Breast epithelium (tissue), 4 donors: ENCODE measurements at regions not wholly inside any gene's neighbourhood (a gene's known extent, or its start where the extent isn't known, plus 50 kb on each side); places are given as distances from the start of the nearest gene placed in this dataset.
A peak's percentile ranks its signal among the peaks of the same experiment; 100 is the strongest.

Experiments used
- DNase-seq, 2 donors: peaks; one replicate each; pipeline ENCODE4 v3.0.0-alpha.2; 2019; ENCODE audit warnings: low spot score in 2 of 2
- H3K27ac ChIP-seq, 2 donors: fragments of 200-600 bp; sonication (generic) in 1 of 2; one replicate each; pipeline ENCODE4 v1.5.1; 2016 to 2019; ENCODE audit warnings: mild to moderate bottlenecking in 1 of 2
- H3K27me3 ChIP-seq, 2 donors: fragments of 200-600 bp; sonication (generic) in 1 of 2; one replicate each; pipeline versions ENCODE4 v1.5.1 to v1.6.0; 2017 to 2019; ENCODE audit warnings: control low read depth in 1 of 2, mild to moderate bottlenecking in 1 of 2
- H3K36me3 ChIP-seq: fragments of 200-600 bp; one replicate; pipeline ENCODE4 v1.5.1; 2019
- H3K4me1 ChIP-seq, 2 donors: fragments of 200-600 bp; sonication (generic); one replicate each; pipeline ENCODE4 v1.5.1; 2016 to 2019; ENCODE audit warnings: control low read depth in 1 of 2
- H3K4me3 ChIP-seq, 3 donors: fragments of 200-600 bp; sonication (generic); 1 replicate in 2 of 3; 2 replicates in 1 of 3; pipeline ENCODE4 v1.5.1; 2016 to 2019; ENCODE audit warnings: mild to moderate bottlenecking in 3 of 3, moderate library complexity in 2 of 3
- H3K9me3 ChIP-seq, 2 donors: fragments of 200-600 bp; sonication (generic) in 1 of 2; one replicate each; pipeline ENCODE4 v1.5.1; 2016 to 2019; ENCODE audit warnings: control low read depth in 1 of 2
- POLR2A ChIP-seq: fragments of 450-650 bp; IDR thresholded peaks from one replicate; pipeline ENCODE4 v1.6.1; 2016; ENCODE audit warnings: antibody characterized with exemption, mild to moderate bottlenecking, moderate library complexity
- POLR2AphosphoS5 ChIP-seq, 3 donors: sonication (generic); formaldehyde crosslinking; IDR thresholded peaks; one replicate each; pipeline ENCODE4 v1.6.1; 2017; ENCODE audit warnings: antibody characterized with exemption in 3 of 3
- intact Hi-C: fragments of 100-400 bp; cut with DNase I; formaldehyde crosslinking; loops from one replicate; pipeline ENCODE4 v1.15.1; 2023; ENCODE audit warnings: low total_unique reads
- TF ChIP-seq, protein P1 (sequence below), 3 donors: fragments of 450-650 bp; IDR thresholded peaks; one replicate each; pipeline ENCODE4 v1.5.1; 2016 to 2017; ENCODE audit warnings: antibody characterized with exemption in 3 of 3, mild to moderate bottlenecking in 3 of 3, moderate library complexity in 3 of 3

DNA sequence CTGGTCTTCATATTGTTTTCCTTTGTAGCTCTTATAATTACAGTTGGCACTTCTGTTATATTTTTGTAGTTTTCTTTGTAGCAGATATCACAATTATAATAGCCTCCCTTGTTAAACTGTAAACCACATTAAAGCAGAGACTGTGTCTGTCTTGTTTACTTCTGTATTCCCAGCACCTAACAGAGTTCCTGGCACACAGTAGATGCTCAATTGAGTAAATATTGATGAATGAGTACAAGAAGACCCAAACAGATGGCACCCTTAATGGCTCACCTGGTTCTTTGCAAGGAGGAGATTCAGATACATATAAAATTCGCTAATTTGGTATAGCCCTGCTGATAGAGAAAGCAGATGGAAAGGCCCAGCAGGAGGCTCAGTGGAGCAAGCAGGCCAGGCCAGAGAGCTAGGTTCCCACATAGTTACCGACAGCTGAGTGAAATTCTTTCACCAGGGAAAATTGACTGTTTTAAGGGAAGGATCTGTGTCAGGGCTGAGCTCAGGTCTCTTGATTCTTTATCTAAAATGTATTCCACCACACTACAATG is 120.1 kb downstream of the NUP35 start:
- intact Hi-C loops: loop anchor here (10.0 kb wide), 1 partner anchor 1670 kb away; no protein-coding TSS in a partner anchor
- Histone ChIP-seq H3K4me3 (no peak overlapping the region), H3K27me3 (no peaks in the 10 kb centered on the region), H3K9me3 (no peaks in the 10 kb centered on the region), H3K36me3 (no peaks in the 10 kb centered on the region), H3K27ac (no peak overlapping the region), H3K4me1 (no peaks in the 10 kb centered on the region)
- TF ChIP-seq POLR2AphosphoS5 (IDR thresholded peaks at IDR 0.05) (no peak), POLR2A (no peak)
- TF ChIP-seq, protein P1, sequence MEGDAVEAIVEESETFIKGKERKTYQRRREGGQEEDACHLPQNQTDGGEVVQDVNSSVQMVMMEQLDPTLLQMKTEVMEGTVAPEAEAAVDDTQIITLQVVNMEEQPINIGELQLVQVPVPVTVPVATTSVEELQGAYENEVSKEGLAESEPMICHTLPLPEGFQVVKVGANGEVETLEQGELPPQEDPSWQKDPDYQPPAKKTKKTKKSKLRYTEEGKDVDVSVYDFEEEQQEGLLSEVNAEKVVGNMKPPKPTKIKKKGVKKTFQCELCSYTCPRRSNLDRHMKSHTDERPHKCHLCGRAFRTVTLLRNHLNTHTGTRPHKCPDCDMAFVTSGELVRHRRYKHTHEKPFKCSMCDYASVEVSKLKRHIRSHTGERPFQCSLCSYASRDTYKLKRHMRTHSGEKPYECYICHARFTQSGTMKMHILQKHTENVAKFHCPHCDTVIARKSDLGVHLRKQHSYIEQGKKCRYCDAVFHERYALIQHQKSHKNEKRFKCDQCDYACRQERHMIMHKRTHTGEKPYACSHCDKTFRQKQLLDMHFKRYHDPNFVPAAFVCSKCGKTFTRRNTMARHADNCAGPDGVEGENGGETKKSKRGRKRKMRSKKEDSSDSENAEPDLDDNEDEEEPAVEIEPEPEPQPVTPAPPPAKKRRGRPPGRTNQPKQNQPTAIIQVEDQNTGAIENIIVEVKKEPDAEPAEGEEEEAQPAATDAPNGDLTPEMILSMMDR (IDR thresholded peaks at IDR 0.05): no peak
- DNase-seq: no peak

DNA sequence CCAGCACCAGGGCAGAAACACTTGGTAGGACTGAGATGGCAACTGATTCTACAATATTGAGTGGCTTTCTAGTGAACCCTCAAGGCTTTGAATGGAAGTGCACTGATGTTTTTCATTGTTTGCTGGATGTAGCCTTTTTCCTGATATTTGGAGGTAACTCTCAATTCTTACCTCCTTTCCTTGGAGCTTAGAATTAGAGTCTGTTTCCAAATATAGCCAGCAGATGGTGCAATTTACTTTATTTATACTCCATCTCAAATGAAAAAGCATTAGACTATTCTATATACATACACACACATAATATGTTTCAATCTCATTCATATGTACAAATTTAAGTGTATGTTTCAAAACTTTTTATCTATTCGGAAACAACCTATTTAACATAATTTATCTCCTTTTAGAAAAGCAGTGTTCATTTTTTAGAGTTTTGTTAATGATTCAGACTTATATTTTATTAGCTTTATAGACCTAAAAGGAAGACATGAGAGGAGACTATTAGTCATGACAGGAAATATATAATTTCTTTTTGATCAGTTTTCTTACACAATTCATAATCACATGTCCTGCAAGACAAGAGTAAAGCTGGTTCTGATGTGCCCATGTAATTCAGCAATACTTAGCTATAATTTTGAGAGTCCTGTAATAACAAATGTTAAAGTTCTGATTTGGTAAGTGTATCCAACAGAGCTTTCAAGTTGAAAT is 124.8 kb downstream of the NUP35 start:
- intact Hi-C loops: loop anchor here (10.0 kb wide), 1 partner anchor 1666 kb away; no protein-coding TSS in a partner anchor
- Histone ChIP-seq H3K27me3 (no peaks in the 10 kb centered on the region), H3K36me3 (no peaks in the 10 kb centered on the region), H3K4me3 (no peak overlapping the region), H3K4me1 (no peaks in the 10 kb centered on the region), H3K9me3 (no peaks in the 10 kb centered on the region), H3K27ac (no peak overlapping the region)
- no peak for DNase-seq
- TF ChIP-seq POLR2A: no peak
- TF ChIP-seq, protein P1 (IDR thresholded peaks at IDR 0.05): peak in 1 of 3 donors; percentile 38

DNA sequence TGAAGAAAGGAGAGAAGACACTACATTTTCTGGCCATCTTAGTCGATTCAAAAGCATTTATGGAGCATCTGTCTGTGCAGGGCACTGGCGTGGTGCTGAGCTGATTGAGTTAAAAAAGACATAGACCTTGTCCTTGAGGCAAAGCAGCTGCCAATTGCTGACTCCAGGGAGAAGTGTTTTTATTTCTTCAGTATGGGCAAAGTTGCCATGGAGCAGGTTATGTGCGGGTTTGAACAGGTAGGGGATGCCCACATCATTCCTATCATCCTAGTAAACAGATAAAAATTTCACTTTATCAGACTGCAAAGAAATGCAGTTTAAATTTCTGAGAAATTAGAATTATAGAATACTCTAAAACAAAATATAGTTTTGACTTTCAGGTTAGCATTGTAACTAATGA is 125.8 kb downstream of the NUP35 start:
- DNase-seq: no peak
- no peak overlapping the region for H3K27ac ChIP-seq
- H3K4me1 ChIP-seq: no peaks in the 10 kb centered on the region
- no peaks in the 10 kb centered on the region for H3K9me3 ChIP-seq
- intact Hi-C loops: no loop called here
- no peaks in the 10 kb centered on the region for H3K27me3 ChIP-seq
- no peaks in the 10 kb centered on the region for H3K36me3 ChIP-seq
- TF ChIP-seq POLR2A (no peak), POLR2AphosphoS5 (IDR thresholded peaks at IDR 0.05) (no peak)
- TF ChIP-seq, protein P1 (IDR thresholded peaks at IDR 0.05): no peak
- no peak overlapping the region for H3K4me3 ChIP-seq

DNA sequence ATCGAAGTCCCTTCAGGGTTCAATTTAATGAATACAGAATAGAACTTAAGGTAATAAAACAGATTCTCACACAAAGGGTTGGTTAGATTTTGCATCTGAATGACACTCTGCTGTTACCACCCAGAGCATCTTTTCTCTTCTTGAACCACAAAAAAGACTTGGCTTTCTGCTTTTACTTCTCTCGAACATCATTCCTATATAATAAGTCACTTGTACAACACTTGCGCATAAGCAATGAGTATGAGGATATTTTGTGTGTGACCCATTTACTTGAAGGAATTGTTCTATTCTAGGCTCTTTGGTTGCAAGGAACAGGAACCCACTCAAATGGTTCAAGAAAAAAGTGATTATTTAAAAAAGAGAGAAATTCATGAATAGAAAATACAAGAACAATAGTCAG is 126.2 kb downstream of the NUP35 start:
- no peaks in the 10 kb centered on the region for H3K4me1 ChIP-seq
- no peaks in the 10 kb centered on the region for H3K27me3 ChIP-seq
- H3K4me3 ChIP-seq: no peak overlapping the region
- H3K36me3 ChIP-seq: no peaks in the 10 kb centered on the region
- intact Hi-C loops: no loop called here
- TF ChIP-seq POLR2AphosphoS5 (IDR thresholded peaks at IDR 0.05): no peak
- TF ChIP-seq, protein P1 (IDR thresholded peaks at IDR 0.05): no peak
- no peak for TF ChIP-seq POLR2A
- no peak for DNase-seq
- H3K27ac ChIP-seq: no peak overlapping the region
- no peaks in the 10 kb centered on the region for H3K9me3 ChIP-seq

DNA sequence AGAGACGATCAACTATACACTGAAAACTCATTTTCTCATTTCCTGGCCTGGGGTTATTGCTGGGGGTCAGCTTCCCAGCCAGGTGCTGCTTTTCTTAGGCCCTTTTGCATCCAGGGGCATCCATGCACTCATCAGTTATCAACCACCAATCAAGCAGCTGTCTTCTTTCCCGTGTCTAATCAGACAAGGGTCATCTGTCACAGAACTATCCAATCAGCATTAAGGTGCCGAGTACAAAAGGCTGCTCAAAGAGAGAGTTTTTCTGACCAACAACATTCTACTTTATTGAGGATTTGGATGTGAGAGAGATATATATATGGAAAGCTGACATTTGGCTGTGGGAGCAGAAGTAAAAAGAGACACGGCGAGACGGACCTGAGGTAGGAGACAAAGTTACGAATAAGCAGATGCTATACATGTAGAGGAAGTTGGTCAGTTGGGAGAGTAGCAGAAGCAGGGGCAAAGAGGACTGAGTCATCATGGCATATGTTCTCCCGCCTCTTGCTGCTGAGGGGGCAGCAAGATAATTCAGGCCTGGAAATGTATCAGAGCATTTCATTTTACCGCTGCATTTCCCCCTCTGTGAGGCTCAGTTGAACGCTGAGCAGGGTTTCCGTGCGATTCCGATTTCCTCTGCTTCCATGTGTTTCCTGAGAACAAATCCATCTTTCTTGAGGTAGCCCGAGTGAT is 129.3 kb downstream of the NUP35 start:
- DNase-seq: no peak
- Histone ChIP-seq H3K27me3 (no peaks in the 10 kb centered on the region), H3K9me3 (no peaks in the 10 kb centered on the region), H3K4me3 (no peak overlapping the region), H3K36me3 (no peaks in the 10 kb centered on the region), H3K27ac (no peak overlapping the region), H3K4me1 (no peaks in the 10 kb centered on the region)
- TF ChIP-seq, protein P1 (IDR thresholded peaks at IDR 0.05): no peak
- no peak for TF ChIP-seq POLR2A
- no peak for TF ChIP-seq POLR2AphosphoS5 (IDR thresholded peaks at IDR 0.05)
- intact Hi-C loops: no loop called here
